Naive thymus-derived CD8-positive, alpha-beta T cell (primary cell): ENCODE measurements at regions not wholly inside any gene's neighbourhood (a gene's known extent, or its start where the extent isn't known, plus 50 kb on each side); places are given as distances from the start of the nearest gene placed in this dataset.
"Not testable (repeated sequence)": the region's sequence is repeated elsewhere in the genome, so short reads cannot be mapped to it uniquely, and the experiment has no call there.

Experiments used
- ATAC-seq, 2 donors: fragments of 150-1000 bp; cut with Tn5 transposase in 1 of 2; sonication (Bioruptor Pico), chemical (Tn5 transposase) in 1 of 2; 1 replicate in 1 of 2; 2 replicates in 1 of 2; pipeline ENCODE4 v1.10.0; 2021; ENCODE audit warnings: mild to moderate bottlenecking in 2 of 2, moderate library complexity in 2 of 2
- POLR2A ChIA-PET: fragments of 350-600 bp; sonication (Branson Sonifier 250); formaldehyde crosslinking; loops from one replicate; lab custom pipeline; 2021; ENCODE audit warnings: antibody characterized with exemption; lab: Charles Lee
- DNase-seq, 10 donors: peaks; one replicate each; pipeline versions ENCODE4 v3.0.0 to v3.0.0-alpha.2; 2020 to 2022
- H3K27ac Mint-ChIP-seq, 10 donors: one replicate each; pipeline ENCODE4 v1.8.0; 2020 to 2022; ENCODE audit warnings: mild to moderate bottlenecking in 10 of 10, mixed read lengths in 10 of 10, moderate library complexity in 4 of 10, inconsistent platforms in 1 of 10
- H3K27me3 Mint-ChIP-seq, 5 donors: one replicate each; pipeline ENCODE4 v1.8.0; 2021 to 2022; ENCODE audit warnings: mixed read lengths in 5 of 5
- H3K36me3 Mint-ChIP-seq, 3 donors: one replicate each; pipeline ENCODE4 v1.8.0; 2020 to 2022; ENCODE audit warnings: mixed read lengths in 3 of 3, mild to moderate bottlenecking in 2 of 3, inconsistent platforms in 1 of 3
- H3K4me1 Mint-ChIP-seq, 4 donors: one replicate each; pipeline ENCODE4 v1.8.0; 2021 to 2022; ENCODE audit warnings: mixed read lengths in 4 of 4
- H3K4me3 Mint-ChIP-seq, 10 donors: one replicate each; pipeline ENCODE4 v1.8.0; 2020 to 2022; ENCODE audit warnings: mild to moderate bottlenecking in 10 of 10, mixed read lengths in 10 of 10, moderate library complexity in 6 of 10, inconsistent platforms in 1 of 10
- H3K9me3 Mint-ChIP-seq, 9 donors: one replicate each; pipeline ENCODE4 v1.8.0; 2020 to 2022; ENCODE audit warnings: mixed read lengths in 9 of 9, mild to moderate bottlenecking in 3 of 9, inconsistent platforms in 1 of 9, moderate library complexity in 1 of 9

GRCh38 chr5:17099946-17100345, 117.5 kb upstream of the BASP1 start:
- H3K9me3 Mint-ChIP-seq, result peaks cover 0 to 7% (median 0%) of the 10 kb centered on the region in 9 donors
- peaks cover 2 to 8% (median 5%) of the 10 kb centered on the region in 5 donors for H3K27me3 Mint-ChIP-seq
- H3K4me3 Mint-ChIP-seq, result no peak overlapping the region
- POLR2A ChIA-PET, result no interaction called here
- no peak for DNase-seq
- no peak overlapping the region for H3K27ac Mint-ChIP-seq
- ATAC-seq, result no peak
- H3K4me1 Mint-ChIP-seq, result peaks cover 0 to 2% (median 0%) of the 10 kb centered on the region in 4 donors
- no peaks in the 10 kb centered on the region for H3K36me3 Mint-ChIP-seq

- DNase-seq, result no peak
- ATAC-seq, result no peak
- POLR2A ChIA-PET, result no interaction called here
- Mint-ChIP-seq H3K4me3 (no peak overlapping the region), H3K36me3 (no peaks in the 10 kb centered on the region), H3K4me1 (peaks cover 0 to 2% (median 0%) of the 10 kb centered on the region in 4 donors), H3K27me3 (peaks cover 0 to 11% (median 5%) of the 10 kb centered on the region in 5 donors), H3K9me3 (peaks cover 0 to 4% (median 0%) of the 10 kb centered on the region in 9 donors), H3K27ac (no peak overlapping the region)
Measured at GRCh38 chr5:17103461-17103860, 114.0 kb upstream of the BASP1 start.

- POLR2A ChIA-PET, result no interaction called here
- DNase-seq, result no peak
- Mint-ChIP-seq H3K4me3 (no peak overlapping the region), H3K9me3 (no peaks in the 10 kb centered on the region), H3K36me3 (no peaks in the 10 kb centered on the region), H3K27me3 (peaks cover 0 to 11% (median 5%) of the 10 kb centered on the region in 5 donors), H3K4me1 (peaks cover 0 to 3% (median 0%) of the 10 kb centered on the region in 4 donors), H3K27ac (no peak overlapping the region)
- ATAC-seq, result no peak
Measured at GRCh38 chr5:17105744-17106418, 111.5 kb upstream of the BASP1 start.

- no peaks in the 10 kb centered on the region for H3K9me3 Mint-ChIP-seq
- no peaks in the 10 kb centered on the region for H3K36me3 Mint-ChIP-seq
- H3K27me3 Mint-ChIP-seq, result peaks cover 0 to 13% (median 5%) of the 10 kb centered on the region in 5 donors
- no peak overlapping the region for H3K4me3 Mint-ChIP-seq
- ATAC-seq (no peak), DNase-seq (no peak)
- POLR2A ChIA-PET, result no interaction called here
- peaks cover 0 to 3% (median 0%) of the 10 kb centered on the region in 4 donors for H3K4me1 Mint-ChIP-seq
- no peak overlapping the region for H3K27ac Mint-ChIP-seq
Measured at GRCh38 chr5:17106521-17106920, 110.9 kb upstream of the BASP1 start.

- ATAC-seq, POLR2A ChIA-PET, H3K27me3 Mint-ChIP-seq, DNase-seq, H3K4me3 Mint-ChIP-seq, H3K36me3 Mint-ChIP-seq, H3K9me3 Mint-ChIP-seq, H3K4me1 Mint-ChIP-seq, H3K27ac Mint-ChIP-seq: not testable (repeated sequence)
Measured at GRCh38 chr5:17112091-17112716, 105.2 kb upstream of the BASP1 start.

GRCh38 chr5:17113174-17113958, 104.1 kb upstream of the BASP1 start:
- Mint-ChIP-seq H3K27ac (no peak overlapping the region), H3K4me3 (no peak overlapping the region), H3K4me1 (peaks cover 0 to 3% (median 0%) of the 10 kb centered on the region in 4 donors), H3K36me3 (no peaks in the 10 kb centered on the region), H3K9me3 (peaks cover 0 to 4% (median 0%) of the 10 kb centered on the region in 9 donors), H3K27me3 (peaks cover 2 to 7% (median 4%) of the 10 kb centered on the region in 5 donors)
- no peak for DNase-seq
- no peak for ATAC-seq
- POLR2A ChIA-PET, result no interaction called here

- H3K9me3 Mint-ChIP-seq, result peaks cover 0 to 4% (median 0%) of the 10 kb centered on the region in 9 donors
- peaks cover 0 to 9% (median 0%) of the 10 kb centered on the region in 4 donors for H3K4me1 Mint-ChIP-seq
- H3K27me3 Mint-ChIP-seq, result peaks cover 2 to 16% (median 10%) of the 10 kb centered on the region in 5 donors
- no peak overlapping the region for H3K27ac Mint-ChIP-seq
- POLR2A ChIA-PET, result no interaction called here
- no peak overlapping the region for H3K4me3 Mint-ChIP-seq
- H3K36me3 Mint-ChIP-seq, result no peaks in the 10 kb centered on the region
- ATAC-seq, result no peak
- no peak for DNase-seq
Measured at GRCh38 chr5:17114233-17114632, 103.2 kb upstream of the BASP1 start.

GRCh38 chr5:17114715-17115599, 102.5 kb upstream of the BASP1 start:
- H3K27ac Mint-ChIP-seq, result no peak overlapping the region
- POLR2A ChIA-PET, result no interaction called here
- no peaks in the 10 kb centered on the region for H3K36me3 Mint-ChIP-seq
- peaks cover 0 to 4% (median 0%) of the 10 kb centered on the region in 9 donors for H3K9me3 Mint-ChIP-seq
- ATAC-seq, result no peak
- no peak for DNase-seq
- no peak overlapping the region for H3K4me3 Mint-ChIP-seq
- H3K27me3 Mint-ChIP-seq, result peaks cover 2 to 23% (median 13%) of the 10 kb centered on the region in 5 donors
- H3K4me1 Mint-ChIP-seq, result peaks cover 0 to 7% (median 0%) of the 10 kb centered on the region in 4 donors

GRCh38 chr5:17115855-17116254, 101.6 kb upstream of the BASP1 start:
- no peak overlapping the region for H3K27ac Mint-ChIP-seq

GRCh38 chr5:17118631-17119030, 98.8 kb upstream of the BASP1 start:
- Mint-ChIP-seq H3K9me3 (peaks cover 0 to 5% (median 0%) of the 10 kb centered on the region in 9 donors), H3K4me3 (no peak overlapping the region), H3K27ac (peak overlapping the region in 1 of 10 donors; percentile 69), H3K36me3 (no peaks in the 10 kb centered on the region), H3K4me1 (peaks cover 0 to 7% (median 0%) of the 10 kb centered on the region in 4 donors), H3K27me3 (peaks cover 2 to 27% (median 15%) of the 10 kb centered on the region in 5 donors)
- POLR2A ChIA-PET, result no interaction called here
- ATAC-seq (no peak), DNase-seq (peak in 1 of 10 donors; percentile 1)

More at GRCh38 chr5:17115855-17116254, 101.6 kb upstream of the BASP1 start:
- H3K4me1 Mint-ChIP-seq, result peaks cover 0 to 7% (median 0%) of the 10 kb centered on the region in 4 donors
- POLR2A ChIA-PET, result no interaction called here
- no peak overlapping the region for H3K4me3 Mint-ChIP-seq
- H3K9me3 Mint-ChIP-seq, result peaks cover 0 to 4% (median 0%) of the 10 kb centered on the region in 9 donors
- DNase-seq (no peak), ATAC-seq (no peak)
- peaks cover 2 to 32% (median 13%) of the 10 kb centered on the region in 5 donors for H3K27me3 Mint-ChIP-seq
- H3K36me3 Mint-ChIP-seq, result no peaks in the 10 kb centered on the region

GRCh38 chr5:17120209-17120608, 97.2 kb upstream of the BASP1 start:
- POLR2A ChIA-PET, result no interaction called here
- Mint-ChIP-seq H3K4me3 (no peak overlapping the region), H3K27ac (no peak overlapping the region), H3K36me3 (no peaks in the 10 kb centered on the region), H3K9me3 (peaks cover 0 to 7% (median 0%) of the 10 kb centered on the region in 9 donors), H3K27me3 (peaks cover 2 to 27% (median 13%) of the 10 kb centered on the region in 5 donors), H3K4me1 (peaks cover 0 to 7% (median 0%) of the 10 kb centered on the region in 4 donors)
- ATAC-seq, result no peak
- DNase-seq, result no peak

GRCh38 chr5:17121776-17122175, 95.7 kb upstream of the BASP1 start:
- Mint-ChIP-seq H3K4me3 (no peak overlapping the region), H3K9me3 (peaks cover 0 to 7% (median 0%) of the 10 kb centered on the region in 9 donors), H3K27me3 (peaks cover 2 to 27% (median 11%) of the 10 kb centered on the region in 5 donors), H3K27ac (no peak overlapping the region), H3K4me1 (peaks cover 0 to 7% (median 0%) of the 10 kb centered on the region in 4 donors), H3K36me3 (no peaks in the 10 kb centered on the region)
- no peak for DNase-seq
- POLR2A ChIA-PET, result no interaction called here
- ATAC-seq, result no peak
